HG02884 (cell line): ENCODE measurements at regions not wholly inside any gene's neighbourhood (a gene's known extent, or its start where the extent isn't known, plus 50 kb on each side); places are given as distances from the start of the nearest gene placed in this dataset.
"Not testable (repeated sequence)": the region's sequence is repeated elsewhere in the genome, so short reads cannot be mapped to it uniquely, and the experiment has no call there.

ENCODE experiments used
- ATAC-seq: cut with Tn5 transposase; IDR thresholded peaks from one replicate; pipeline ENCODE4 v1.9.1; 2021; ENCODE audit warnings: mild to moderate bottlenecking, moderate library complexity; ENCODE audit not compliant: unreplicated experiment

DNA sequence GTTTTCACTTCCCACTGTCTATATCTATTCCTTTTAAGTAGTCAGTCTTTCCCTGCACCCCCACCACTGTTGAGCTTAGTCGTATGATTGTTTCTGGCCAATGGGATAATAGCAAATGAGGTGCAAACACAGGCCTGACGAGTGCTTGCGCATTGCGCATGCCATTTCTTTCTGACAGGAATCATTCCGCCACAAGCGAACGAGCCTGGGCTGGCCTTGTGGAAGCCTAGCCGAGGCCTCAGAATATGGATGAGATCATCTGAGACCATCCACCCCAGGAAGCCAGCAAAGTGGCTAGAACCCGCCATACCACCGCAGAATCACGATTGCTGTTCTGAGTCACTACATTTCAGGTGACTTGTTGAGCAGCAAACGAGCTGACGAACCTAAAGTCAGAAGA, 52.2 kb upstream of the PRL start:
- no peak for ATAC-seq

DNA sequence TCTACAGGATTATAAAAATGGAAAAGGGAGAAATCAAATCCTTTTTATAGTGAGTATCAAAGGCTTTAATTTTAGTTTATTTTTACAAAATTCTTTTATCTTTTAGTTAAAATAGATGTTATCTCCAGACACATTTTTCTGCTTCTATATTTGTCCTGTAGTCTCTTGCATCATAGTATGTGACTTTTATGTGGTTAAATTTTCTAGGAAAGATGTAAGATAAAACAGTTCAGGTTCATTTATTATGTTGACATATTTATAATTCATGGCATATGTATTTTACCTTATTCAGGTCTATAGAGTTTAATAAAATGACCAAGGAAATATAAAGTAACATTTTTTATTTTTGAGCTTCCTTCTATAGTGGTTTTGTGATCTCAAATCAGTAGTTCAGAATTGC, 52.7 kb upstream of the PRL start:
- no peak for ATAC-seq

DNA sequence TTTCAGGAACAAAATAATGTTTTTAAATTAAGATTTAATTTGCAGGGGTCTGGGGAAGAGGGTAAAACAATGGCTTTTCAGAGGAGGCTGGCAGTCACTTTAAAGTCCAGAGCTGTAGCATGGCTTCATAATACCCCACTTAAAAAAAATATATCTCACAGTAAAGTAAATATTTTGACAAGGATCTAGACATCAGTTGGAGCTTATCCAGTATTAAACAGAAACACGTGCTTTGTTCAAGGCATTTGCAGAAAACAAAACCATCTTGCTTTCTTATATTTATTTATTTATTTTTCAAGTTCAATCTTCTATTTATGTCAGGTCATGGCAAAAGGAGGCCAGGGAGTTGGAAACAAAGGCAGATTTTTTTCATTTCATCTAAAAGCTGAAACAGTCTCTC, 53.3 kb upstream of the PRL start:
- ATAC-seq, result no peak

DNA sequence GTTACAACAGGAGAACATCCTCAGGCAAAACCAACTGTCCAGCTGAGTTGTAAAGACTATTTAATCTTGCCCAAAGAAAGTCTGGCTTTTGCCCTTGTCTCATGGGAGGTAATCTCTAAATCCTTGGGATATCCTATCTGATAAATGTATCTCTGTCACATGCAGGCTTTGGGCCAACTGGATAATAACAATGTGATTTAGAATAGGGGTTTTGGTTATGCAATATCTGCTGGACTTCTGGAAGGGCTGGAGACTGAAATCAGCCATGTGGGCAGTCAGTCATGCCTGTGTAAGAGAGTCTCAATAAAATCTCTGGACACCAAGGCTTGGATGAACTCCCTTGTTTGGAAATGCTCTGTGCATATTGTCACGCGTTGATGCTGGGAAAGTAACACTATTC, 56.3 kb upstream of the PRL start:
- no peak for ATAC-seq

DNA sequence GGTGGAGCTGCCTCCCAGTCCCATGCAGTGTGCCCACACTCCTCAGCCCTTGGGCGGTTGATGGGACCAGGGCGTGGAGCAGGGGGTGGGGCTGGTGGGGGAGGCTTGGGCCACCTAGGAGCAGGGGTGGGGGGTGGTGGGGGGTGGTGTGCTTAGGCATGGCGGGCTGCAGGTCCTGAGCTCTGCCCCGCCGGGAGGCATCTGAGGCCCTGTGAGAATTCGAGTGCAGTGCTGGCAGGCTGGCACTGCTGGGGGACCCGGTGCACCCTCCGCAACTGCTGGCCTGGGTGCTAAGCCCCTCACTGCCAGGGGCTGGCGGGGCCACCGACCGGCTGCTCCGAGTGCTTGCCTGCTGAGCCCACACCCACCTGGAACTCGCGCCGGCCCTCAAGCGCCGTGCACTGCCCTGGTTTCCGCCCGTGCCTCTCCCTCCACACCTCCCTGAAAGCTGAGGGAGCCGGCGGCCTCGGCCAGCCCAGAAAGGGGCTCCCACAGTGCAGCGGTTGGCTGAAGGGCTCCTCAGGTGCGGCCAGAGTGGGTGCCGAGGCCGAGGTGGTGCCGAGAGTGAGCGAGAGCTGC, 59.6 kb upstream of the PRL start:
- ATAC-seq, result no peak

DNA sequence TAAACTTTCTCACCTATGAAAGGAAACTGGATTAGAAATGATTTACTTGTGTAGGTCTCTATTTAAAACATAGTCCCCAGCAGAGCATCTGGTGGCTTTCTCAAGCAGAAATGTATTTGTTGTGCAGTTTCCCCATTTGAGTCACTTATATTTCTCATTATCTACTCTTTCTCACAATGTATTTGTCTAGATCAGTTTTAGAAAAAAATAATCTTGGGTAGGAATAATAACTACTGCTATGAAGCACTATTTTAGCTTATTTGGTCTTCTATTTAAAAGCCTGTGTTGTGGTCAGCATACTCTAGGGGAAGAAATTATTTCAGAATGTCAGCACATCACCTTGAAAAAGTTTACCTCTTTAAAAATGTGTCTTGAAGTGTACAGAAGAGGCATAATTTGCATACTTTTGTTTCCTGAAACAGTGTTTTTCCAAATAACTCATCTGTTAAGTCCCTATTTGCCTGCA, 60.9 kb upstream of the PRL start:
- ATAC-seq, result peak; percentile 78

DNA sequence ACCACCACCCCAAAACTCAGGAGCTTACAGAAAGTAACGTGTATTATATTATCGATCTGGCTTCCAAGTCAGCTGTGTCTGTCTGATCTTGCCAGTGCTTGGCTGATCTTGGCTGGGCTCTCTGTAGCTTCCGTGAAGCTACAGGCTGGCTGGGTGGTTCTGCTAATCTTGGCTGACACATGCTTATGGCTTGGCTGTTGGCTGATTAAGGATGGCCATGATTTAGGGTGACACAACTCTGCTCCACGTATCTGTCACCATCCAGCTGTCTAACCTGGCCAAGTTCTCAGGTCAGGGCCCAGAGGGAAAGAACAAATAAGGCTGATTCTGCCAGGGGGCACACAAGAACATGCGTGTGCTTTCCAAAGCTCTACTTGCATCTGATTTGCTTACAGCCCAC, 64.7 kb upstream of the PRL start:
- ATAC-seq, result no peak

DNA sequence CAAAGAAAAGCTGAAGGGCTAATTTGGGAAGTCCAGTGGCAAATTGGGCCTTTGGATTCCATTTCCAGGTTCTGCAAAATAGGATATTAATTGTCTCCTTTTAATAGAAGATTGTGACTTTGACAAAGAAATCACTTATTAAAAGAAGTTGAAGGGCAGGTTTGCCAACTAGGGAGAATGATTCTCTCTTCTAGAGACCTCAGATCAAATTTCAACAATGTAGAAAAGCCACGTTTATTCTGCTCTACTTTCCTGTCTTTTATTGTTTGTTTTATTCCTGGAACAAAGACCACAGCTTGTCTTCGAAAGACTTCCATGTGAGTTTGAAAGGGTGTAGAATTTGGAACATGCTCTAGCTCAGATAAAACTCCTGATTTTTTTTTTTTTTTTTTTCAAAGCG, 65.5 kb upstream of the PRL start:
- ATAC-seq, result no peak

DNA sequence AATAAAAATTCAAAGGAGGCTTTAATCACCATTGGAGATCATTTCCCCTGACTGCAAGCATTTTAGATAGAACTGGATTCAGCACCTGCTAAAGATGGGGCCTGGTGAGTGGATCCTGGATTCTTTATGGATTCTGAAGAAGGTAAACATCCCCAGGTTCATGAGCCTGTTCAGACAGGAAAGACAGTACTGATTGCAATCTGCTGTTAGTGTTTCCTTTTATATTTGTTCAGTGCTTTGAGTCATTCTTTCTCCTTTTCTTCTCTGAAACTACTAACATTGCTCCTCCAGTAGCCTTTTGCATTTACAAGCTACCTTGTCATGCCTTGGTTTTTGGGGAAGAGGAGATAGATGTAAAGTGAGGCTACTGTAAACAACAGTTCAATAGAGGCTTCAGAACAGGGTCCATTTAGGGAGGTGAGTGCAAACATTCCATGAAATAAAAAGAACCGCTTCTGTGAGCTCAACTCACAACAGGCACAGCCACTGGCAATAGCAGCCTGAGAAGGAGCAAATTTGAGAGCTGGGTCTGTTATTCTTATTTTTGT, 66.4 kb upstream of the PRL start:
- no peak for ATAC-seq

DNA sequence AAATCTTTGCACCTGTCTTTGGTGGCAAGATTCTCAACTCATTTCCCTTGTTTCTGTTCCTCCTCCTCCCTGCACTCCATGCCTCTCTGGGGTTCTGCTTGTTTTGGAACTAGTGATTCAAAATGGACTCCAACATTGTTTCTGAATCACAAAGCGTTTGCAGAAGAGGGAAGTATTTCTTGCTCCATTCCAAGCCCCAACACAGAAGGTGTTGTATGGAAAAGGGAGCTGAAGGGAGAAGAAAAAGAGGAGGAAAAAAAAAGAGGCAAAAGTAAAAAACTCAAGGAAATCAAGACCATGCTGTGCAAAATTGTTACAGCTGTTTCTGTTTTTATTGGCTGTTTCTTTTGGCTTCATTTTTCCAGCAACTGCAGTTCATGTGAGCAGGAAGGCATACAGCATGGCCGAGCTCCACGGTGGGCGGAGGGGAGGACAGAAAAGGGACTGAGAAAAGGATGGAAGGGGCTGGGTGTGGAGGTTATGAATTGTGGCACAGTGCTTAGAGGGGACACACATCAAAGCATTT, 66.9 kb upstream of the PRL start:
- ATAC-seq, result no peak

DNA sequence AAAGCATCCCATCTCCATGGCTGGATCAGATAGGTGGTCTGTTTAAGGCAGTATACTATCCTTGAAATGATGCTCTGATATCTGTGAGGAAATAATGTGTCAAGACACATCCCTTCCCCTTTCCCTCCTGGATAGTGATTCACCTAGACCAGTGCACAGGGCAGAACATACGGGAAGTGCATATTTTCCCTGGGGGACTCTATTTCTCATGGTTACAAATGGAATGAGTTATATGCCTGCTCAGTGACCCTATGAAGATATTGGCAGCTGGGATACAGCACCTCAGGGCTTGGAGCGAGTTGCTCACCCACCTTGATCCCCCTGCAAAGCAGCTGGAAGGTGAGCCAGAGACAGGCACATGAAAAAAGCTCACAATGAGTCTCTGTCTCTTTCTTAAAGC, 67.5 kb upstream of the PRL start:
- ATAC-seq, result no peak

DNA sequence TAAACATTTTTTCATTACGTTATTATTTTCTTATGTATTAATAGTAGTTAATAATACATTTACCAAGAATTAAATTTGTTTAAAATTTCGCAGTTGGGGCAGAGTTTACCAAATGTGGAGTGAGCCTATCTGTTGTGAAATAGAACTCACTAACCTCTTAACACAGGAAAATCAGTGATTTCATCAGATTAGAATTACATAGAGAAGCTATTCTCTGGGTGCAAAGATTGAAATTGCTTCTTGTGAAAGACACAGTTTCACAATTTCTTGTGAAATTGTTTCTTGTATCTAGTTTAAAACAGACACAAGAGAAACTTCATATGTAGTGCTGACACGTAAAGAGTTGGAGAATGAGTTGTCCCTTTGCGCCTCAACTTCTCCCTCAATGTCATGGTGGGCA, 69.4 kb upstream of the PRL start:
- ATAC-seq, result no peak

DNA sequence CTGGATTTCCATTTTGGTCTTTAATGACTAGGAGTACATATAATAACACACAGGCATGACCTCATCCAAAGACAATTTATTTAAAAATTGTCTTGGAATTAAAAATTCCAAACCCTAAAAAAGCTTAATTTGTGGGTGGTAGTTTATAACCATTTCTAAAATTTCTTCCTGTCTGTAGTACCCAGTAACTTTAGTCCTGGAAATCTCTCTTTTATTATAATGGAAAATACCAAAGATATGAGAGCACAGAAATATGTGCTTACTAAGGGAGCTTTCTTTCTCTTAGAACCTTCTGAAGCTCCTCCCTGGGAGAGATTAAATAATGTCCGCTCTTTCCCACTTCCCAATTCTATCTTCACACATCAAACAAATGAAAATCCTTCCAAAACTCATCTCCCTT, 70.5 kb upstream of the PRL start:
- no peak for ATAC-seq

DNA sequence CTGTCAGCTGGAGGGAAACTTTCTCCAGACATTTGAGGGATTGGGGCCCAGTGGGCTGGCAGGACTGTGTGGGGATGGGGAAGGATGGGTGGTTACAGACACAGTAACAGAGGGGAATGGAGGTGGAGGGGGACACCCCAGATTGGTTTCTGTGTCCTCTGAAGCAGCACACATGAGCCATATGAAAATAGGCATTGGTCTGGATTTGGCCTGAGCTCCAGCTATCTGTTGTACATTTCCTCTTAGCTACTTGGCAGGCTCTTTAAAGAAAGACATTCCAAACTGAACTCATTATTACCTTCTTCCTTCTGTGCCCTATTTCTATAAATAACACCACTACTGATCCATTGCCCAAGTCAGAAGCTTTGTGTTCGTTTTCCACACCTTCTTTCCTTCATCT, 72.0 kb upstream of the PRL start:
- ATAC-seq, result no peak

DNA sequence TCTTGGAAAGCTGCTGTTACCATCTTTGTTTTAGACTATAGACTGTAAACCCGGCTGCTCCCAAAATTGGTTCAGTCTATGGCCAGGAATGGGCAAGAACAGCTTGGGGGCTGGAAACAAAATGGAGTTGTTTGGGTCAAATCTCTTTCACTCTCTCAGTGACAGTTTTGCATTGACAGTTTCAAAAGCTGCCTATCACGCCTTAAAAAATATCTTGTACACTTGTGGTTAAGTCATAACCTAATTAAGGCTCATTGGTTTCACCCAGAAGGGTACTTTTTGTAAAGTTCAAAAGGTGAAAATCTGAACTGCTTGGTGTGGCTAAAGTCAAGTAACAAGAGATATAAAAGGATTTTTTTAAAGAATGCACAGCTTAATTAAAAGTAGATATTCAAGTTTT, 76.1 kb upstream of the PRL start:
- ATAC-seq, result peak; percentile 83

DNA sequence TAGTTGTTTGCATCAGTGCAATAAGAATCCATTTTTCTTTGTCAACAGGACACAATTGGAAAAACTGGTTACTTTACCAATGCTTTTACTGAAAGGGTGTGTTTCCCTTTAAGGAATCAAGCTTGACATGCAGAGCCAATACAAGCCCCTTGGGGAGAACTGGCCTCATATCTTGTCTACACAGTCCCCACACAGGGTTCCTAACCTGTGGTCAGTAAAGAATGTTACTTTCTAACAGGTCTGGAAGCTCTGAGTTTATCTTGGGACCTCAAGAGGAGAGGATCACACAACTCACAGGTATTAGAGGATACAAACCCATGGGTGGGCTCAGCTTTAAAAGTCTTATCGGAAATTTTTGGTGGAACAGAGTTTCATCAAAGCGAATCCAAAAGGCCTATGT, 78.1 kb upstream of the PRL start:
- not testable (repeated sequence) for ATAC-seq

DNA sequence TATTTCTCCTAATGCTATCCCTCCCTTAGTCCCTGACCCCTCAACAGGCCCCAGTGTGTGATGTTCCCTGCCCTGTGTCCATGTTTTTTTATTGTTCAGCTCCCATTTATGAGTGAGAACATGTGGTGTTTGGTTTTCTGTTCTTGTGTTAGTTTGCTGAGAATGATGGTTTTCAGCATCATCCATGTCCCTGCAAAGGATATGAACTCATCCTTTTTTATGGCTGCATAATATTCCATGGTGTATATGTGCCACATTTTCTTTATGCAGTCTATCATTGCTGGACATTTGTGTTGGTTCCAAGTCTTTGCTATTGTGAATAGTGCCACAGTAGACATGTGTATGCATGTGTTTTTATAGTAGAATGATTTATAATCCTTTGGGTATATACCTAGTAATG, 79.5 kb upstream of the PRL start:
- not testable (repeated sequence) for ATAC-seq

DNA sequence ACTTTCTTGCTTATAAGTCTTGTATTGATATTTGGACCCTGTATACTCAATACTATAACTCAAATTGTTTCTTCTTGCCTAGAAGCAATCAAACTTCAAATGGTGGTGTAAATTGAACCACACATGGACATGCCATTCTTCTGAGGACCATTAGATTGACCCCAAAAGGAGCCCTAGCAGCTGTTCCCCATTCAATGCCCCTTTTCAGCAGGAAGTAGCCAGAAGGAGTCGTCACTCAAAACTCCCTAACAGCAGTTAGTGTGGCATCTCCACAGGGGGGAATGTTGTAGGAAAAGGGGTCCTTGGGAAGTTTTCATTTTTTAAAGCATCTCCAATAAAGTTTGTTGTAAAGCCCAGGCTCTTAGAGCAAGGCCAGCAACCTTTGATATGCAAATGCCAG, 81.7 kb upstream of the PRL start:
- ATAC-seq, result not testable (repeated sequence)

DNA sequence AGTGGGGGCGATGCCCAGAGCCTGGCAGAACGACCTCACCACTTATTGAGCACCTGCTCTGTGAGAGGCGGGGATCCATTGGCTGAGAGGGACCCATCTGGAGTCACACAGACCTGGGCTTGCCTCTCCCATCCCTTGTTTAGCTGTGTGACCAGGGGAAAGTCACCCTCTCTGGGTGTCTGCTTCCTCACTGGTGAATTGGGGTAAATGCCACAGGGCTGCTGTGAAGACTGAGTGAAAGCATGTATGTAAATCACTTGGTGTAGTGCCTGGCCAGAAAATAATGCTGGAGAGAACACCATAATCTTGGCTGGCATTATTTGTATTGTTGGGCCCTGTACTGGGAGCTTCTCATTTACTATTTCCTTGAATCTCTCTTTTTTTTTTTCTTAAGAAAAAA, 83.4 kb upstream of the PRL start:
- no peak for ATAC-seq

DNA sequence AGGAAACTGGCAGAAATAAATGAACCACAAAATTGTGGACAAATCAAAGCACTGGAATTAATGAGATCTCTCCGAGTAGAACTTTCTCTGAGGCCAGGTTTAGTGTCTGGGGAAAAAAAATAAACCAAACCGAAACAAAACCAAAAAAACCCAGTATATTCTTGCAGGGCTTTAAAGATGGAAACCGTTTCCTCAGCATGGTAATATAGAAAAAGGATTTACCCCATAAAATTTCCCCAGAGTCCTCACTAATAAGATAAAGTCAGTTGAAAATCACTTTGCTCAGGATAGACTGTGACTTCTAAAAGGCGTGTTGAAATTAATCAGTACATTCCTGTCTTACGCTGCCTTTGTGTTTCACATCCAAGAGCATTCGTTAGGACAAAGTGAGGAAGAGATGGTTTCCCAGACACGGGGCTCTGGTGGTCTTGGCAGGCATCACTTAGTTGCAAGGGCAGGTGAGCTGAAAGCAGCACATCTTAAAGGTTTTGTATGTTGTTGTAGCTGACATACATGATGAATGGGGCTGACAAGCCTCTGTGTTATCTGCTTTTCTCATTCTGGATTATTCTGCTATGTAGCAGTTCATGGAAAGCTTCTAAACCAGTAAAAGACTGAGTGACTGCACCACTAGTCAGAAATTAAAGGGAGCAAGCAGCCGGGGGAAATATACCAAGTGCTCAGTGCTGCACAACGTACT, 85.2 kb upstream of the PRL start:
- no peak for ATAC-seq

DNA sequence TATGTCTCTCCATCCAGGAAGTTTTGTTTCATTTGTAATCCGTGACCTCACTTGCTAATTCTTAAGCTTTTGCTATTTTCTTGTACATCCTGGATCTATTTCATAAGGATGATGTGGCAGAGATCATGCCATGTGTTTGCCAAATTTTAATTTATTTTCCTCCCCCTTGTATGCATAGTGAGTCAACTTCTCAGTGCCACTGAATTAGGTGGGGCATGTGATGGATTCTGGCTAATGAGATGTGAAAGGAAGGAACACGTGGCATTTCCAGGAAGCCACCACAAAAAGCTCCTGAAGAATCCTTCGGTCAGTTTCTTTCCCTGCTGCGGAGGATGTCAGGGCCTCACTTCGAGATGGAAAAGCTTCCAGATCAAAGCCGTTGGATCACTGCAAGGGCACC, 86.2 kb upstream of the PRL start:
- ATAC-seq, result no peak

DNA sequence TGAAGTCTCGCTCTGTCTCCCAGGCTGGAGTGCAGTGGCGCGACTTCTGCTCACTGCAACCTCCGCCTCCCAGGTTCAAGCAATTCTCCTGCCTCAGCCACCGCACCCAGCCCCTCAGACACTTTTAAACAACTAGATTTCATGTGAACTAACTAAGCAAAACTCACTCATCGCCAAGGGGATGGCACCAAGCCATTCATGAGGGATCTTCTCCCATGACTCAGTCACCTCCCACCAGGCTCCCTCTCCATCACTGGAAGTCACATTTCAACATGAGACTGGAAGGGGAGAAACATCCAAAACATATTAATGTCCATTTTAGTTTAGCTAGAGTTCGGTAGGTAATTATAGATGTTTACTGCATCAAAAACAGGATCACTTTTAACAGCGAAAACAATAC, 95.9 kb upstream of the PRL start:
- no peak for ATAC-seq

DNA sequence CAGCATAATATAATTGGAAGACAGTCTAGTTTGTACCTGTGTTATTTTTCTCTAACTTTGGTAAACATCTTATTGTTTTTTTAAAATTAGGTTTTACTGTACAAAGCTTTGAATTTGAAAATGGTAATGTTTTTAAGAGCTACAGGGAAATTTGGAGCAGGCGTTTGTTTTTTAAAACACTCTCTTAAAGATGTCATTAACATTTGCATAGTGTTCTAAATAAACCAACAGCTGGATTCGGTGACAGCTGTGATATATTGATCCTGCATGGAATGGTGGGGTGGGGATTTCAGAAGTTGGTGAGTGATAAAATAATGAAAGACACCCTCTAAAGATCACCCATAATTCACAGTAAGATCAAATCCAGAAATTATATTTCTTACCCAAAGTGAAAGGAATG, 97.9 kb upstream of the PRL start:
- ATAC-seq, result no peak
